ENCODE measurements at regions not wholly inside any gene's neighbourhood (a gene's known extent, or its start where the extent isn't known, plus 50 kb on each side); places are given as distances from the start of the nearest gene placed in this dataset.
"Not testable (repeated sequence)": the region's sequence is repeated elsewhere in the genome, so short reads cannot be mapped to it uniquely, and the experiment has no call there.

- DNase-seq: no peak
Measured at GRCh38 chr1:199551967-199552565, 475.4 kb upstream of the NR5A2 start.

DNA sequence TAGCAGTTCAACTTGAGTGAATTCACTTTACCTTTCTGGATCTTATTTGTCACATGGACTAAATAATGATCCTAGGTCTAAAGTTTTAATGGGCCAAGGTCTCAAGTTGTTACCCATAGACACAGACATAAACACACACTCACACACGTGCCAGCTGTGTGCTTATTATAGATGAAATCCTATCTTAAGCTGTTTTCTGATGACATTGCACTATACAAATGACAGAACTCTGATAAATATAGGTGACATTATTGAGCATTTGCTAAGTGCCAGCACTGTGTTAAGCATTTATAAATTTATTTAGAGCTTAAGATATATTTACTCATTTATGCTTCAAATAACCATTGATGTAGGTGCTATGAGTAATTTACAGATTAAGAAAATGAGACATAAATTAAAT is 474.4 kb upstream of the NR5A2 start:
- DNase-seq: no peak

GRCh38 chr1:199561334-199561733 is 466.2 kb upstream of the NR5A2 start:
- no peak for DNase-seq

- DNase-seq: no peak
Measured at GRCh38 chr1:199573047-199573446, 454.5 kb upstream of the NR5A2 start.

DNA sequence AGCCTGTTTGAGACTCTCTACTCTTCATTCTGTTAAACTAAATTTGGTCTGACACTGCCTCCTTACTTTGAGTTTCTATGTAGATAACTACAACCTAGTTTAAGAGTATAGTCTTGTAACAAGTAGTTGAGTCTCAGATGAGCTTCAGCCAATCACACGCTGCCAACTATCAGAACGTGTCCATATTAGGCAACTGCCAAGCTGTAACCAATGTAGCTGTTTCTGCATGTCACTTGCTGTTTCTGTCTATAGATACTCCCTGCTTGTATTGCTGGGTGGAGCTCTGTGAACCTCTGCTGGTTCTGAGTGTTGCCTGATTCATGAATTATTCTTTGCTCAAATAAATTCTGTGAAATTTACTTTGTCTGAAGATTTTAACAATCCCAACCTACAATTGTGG is 452.6 kb upstream of the NR5A2 start:
- DNase-seq: no peak

- no peak for DNase-seq
Measured at GRCh38 chr1:199580300-199580699, 447.2 kb upstream of the NR5A2 start.

DNA sequence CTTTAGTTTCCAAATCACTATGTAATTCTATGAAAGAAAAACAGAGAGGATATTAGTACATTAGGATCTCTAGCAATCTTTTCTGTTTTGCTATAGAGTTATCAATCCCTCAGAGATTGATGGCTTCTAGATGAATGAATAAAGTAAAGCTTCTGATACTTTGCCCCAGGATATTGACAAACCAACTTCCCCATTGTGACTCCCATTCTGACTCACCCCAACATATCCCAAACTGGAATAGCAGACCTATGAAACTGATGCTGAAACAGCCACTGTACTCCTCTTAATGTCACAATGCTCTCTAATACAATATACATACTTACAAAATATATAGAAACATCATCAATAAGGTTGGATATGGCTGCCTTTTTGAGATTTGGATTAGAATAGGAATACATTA is 442.1 kb upstream of the NR5A2 start:
- DNase-seq: no peak

GRCh38 chr1:199590708-199591107 is 436.8 kb upstream of the NR5A2 start:
- no peak for DNase-seq

GRCh38 chr1:199591468-199591867 is 436.0 kb upstream of the NR5A2 start:
- DNase-seq: no peak

- no peak for DNase-seq
Measured at GRCh38 chr1:199593475-199593874, 434.0 kb upstream of the NR5A2 start.

- DNase-seq: not testable (repeated sequence)
Measured at GRCh38 chr1:199596448-199596847, 431.1 kb upstream of the NR5A2 start.

DNA sequence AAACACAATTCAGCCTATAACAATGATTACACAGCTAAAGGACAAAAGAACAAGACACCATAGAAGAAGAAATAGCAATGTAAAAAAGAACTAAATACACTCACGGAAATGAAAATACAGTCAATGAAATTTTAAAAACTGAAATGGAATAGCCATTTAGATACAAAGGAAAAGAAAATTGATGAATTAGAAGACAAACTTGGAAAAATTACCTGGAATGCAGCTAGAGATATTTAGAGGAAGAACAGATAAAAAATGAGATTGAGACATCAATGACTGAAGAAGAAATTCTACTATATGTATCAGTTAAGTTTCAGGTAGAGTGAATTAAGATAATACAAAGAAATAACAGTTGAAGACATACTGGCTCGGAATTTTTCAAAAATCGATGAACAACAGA is 430.4 kb upstream of the NR5A2 start:
- no peak for DNase-seq

DNA sequence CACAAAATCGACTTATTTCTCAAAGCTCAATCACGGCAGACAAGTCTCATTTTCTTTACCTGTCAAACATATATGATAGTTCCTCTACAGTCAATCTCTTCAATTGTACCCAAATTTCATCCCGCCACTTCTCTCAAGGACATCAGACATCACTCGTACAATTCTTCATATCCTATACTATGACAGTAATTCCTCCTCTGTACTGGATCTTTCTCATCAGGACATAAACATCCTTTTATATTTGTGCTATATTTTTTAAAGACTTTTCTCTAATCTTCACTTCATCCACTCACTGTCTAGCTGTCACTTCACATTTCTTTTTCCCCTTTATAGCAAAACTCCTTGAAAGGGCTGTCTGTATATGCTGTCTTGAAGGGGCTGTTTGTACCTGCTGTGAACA is 419.1 kb upstream of the NR5A2 start:
- DNase-seq: no peak

GRCh38 chr1:199612976-199613774 is 414.3 kb upstream of the NR5A2 start:
- DNase-seq: no peak

DNA sequence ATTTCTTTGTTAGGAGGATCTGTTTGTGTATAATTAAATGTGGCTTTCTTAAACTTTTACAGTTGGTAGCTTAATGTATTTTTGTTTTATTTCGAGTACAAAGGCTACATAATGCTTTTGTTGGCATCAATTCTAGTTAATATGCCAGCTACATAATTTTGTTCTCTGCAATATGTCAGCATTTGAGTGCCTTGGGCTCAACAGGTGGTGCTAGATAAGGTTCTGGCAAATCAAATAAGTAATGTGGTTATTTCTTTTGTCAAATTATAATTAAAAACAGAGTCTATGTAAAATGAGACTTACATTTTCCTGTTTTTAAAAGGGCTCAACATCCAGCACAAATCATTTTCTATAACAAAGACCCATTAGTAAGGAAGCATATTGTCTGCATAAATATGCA is 410.6 kb upstream of the NR5A2 start:
- DNase-seq: no peak

DNA sequence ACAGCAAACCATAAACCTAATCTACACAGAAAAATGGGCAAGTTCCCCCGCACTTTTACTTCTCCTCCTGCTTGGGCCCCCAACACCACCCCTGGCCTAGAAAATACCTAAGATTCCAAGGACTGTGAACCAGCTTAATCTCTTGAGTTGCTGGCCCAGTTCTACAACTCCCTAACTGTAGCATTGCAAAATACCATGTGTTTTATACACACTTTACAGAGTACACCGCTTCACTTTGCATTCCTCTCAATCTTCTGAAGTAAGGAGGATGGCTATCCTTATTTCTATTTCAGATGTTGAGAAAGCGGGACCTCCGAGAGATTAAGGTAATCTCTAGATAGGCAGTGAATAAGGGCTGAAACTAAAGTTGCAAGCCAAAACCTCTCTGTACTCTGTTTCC is 408.3 kb upstream of the NR5A2 start:
- no peak for DNase-seq

DNA sequence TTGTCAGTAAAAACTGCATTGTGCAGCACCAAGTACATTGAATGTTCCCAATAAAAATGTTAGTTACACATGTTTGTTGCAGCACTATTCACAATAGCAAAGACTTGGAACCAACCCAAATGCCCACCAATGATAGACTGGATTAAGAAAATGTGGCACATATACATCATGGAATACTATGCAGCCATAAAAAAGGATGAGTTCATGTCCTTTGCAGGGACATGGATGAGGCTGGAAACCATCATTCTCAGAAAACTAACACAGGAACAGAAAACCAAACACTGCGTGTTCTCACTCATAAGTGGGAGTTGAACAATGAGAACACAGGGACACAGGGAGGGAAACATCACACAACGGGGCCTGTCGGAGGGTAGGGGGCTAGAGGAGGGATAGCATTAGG is 401.3 kb upstream of the NR5A2 start:
- not testable (repeated sequence) for DNase-seq

DNA sequence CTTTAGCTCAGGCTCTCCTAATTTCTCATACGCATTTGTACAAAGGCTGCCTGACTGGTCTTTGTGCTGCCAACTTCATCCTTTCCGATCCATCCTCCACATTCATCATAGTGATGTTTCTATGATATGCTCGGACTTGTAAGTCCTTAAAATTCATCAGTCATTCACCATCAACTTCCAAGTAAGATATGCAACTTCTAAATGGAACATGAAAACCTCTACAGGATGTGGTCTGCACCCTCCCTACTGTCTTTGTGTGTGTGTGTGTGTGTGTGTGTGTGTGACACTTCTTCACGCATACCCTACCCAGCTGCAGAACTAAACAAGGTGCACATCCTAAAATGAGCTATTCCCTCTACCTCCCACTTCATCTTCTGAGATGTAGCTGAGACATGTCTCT is 397.9 kb upstream of the NR5A2 start:
- DNase-seq: no peak

DNA sequence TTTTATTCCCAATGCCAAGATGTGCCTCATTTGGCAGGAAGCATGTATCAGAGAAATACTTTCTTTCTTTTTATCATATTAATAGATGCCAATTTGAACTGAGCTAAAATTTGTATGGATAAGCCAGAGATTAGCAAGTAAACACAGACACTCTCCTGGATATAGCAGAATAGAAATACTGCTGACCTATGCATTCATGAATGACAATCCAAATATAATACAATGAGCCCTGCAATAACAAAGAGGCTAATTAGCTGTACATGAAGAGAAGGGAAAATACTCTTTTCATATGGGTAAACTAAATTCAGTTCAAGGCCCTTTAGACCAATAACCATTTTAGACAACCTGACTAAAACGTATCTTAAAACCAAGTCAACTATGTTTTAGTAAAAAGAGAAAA is 388.1 kb upstream of the NR5A2 start:
- no peak for DNase-seq

DNA sequence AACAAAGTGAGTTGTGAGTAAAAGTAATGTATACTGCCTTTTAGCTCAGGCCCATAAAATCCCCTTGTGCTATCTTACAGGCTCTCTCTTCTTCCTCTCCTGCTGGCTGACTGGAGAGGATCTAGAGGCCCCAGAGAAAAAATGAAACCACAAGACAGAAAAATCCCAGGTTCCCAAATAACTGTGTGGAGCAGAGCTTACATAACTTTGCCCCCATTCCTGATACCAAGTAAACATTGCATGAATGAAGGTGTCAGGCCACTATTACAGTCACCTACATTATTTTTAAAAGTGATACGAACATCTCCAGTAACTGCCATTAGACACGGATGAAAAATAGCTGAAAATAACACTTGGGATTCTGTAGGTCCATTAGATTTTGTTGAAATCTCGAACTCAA is 386.0 kb upstream of the NR5A2 start:
- DNase-seq: no peak

DNA sequence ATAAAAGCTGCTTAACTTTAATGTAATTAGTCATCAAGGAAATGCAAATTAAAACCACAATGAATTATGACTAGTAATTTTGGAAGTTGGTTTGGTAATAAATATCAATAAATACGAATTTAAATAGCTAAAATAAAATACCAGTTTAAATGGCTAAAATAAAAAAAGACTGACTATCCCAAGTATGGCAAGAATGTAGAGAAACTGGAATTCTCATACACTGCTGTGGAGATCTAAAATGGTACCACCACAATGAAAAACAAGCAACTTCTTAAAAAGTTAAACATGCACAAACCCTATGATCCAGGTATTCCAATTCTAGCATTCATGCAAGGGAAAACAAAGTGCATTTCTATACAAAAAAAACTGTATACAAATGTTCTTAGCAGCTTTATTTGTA is 382.6 kb upstream of the NR5A2 start:
- DNase-seq: no peak

GRCh38 chr1:199646761-199647160 is 380.7 kb upstream of the NR5A2 start:
- DNase-seq: no peak

DNA sequence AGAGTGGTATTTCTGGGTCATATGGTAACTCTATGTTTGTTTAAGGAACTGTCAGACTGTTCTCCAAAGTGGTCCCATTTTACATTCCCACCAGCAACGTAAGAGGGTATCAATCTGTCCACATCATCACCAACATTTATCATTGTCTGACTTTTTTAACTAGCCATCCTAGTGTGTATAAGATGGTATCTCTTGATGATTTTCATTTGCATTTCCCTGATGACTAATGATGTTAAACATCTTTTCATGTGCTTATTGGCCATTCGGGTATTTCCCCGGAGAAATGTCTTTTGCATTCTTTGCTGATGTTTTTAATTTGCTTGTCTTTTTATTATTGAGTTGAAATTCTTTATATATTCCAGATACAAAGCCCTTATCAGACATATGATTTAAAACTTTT is 370.1 kb upstream of the NR5A2 start:
- DNase-seq: no peak

- DNase-seq: no peak
Measured at GRCh38 chr1:199660071-199660470, 367.4 kb upstream of the NR5A2 start.

DNA sequence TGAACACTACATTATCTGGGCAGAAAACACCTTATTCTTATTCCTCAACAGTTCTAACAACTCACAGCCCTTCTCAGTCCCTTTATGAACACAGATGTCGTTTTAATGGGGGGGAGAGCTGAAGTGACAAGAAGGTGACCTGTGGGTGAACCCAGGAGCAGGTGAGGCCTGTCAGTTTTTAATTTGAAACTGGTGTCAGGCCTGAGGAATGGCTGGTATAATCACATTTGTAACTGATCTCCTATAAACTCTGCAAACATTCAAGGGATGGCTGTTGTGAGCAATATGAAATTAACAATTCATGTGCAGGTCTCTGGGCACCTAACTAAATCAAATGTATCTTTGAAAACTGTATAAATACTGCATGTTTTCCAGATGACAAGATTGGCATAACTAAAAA is 362.1 kb upstream of the NR5A2 start:
- DNase-seq: no peak
